ENCODE measurements at regions not wholly inside any gene's neighbourhood (a gene's known extent, or its start where the extent isn't known, plus 50 kb on each side); places are given as distances from the start of the nearest gene placed in this dataset.

- Mint-ChIP-seq H3K9me3 (no peaks in the 10 kb centered on the region; a peak in 1 of 5 replicates), H3K27ac (no peak overlapping the region), H3K4me3 (no peak overlapping the region), H3K36me3 (ENCODE audit: insufficient read depth in 1 of 3, low read depth in 3 of 3) (no peaks in the 10 kb centered on the region; a peak in 1 of 7 replicates), H3K4me1 (peaks cover 5 to 12% of the 10 kb centered on the region in 2 experiments), H3K27me3 (ENCODE audit: low read depth) (no peaks in the 10 kb centered on the region; the same call in 1 of the 2 replicates)
- Histone ChIP-seq H3K14ac (ENCODE audit: insufficient read depth, low read length) (no peak overlapping the region), H3K18ac (ENCODE audit: insufficient read length, low read depth, low read length) (no peak overlapping the region), H3K23me2 (ENCODE audit: insufficient read length, low read depth, low read length, poor library complexity, severe bottlenecking) (no peaks in the 10 kb centered on the region), H3K27me3 (ENCODE audit: insufficient read depth, low read length) (no peaks in the 10 kb centered on the region), H2BK12ac (ENCODE audit: insufficient read length, low read depth, low read length) (no peak overlapping the region), H3K79me1 (ENCODE audit: insufficient read depth, low read depth, low read length, poor library complexity, severe bottlenecking) (no peaks in the 10 kb centered on the region), H3K27ac (ENCODE audit: insufficient read length, low read depth, low read length) (no peak overlapping the region), H2BK20ac (ENCODE audit: low read depth, low read length, poor library complexity, severe bottlenecking) (no peak overlapping the region), H4K20me1 (ENCODE audit: control insufficient read depth, insufficient read depth, insufficient read length) (no peaks in the 10 kb centered on the region), H2AK5ac (ENCODE audit: insufficient read length, low read length) (no peak overlapping the region), H3T11ph (ENCODE audit: low read length) (no peak overlapping the region), H4K8ac (replicated peaks; ENCODE audit: insufficient read length, low read depth, low read length) (no peak overlapping the region), H3K9ac (ENCODE audit: extremely low read depth, insufficient read length, low read length) (no peak overlapping the region), H3K9me3 (ENCODE audit: control insufficient read depth, low read depth, low read length) (no peaks in the 10 kb centered on the region), H3K56ac (ENCODE audit: insufficient read length, low read depth, low read length) (no peak overlapping the region), H3K4ac (ENCODE audit: low read depth, low read length) (no peak overlapping the region), H3K4me1 (ENCODE audit: insufficient read depth, low read length) (no peaks in the 10 kb centered on the region), H4K91ac (ENCODE audit: insufficient read length, low read depth, low read length) (no peak overlapping the region), H3K4me2 (ENCODE audit: insufficient read depth, insufficient read length, low read length) (no peak overlapping the region), H2BK5ac (ENCODE audit: insufficient read length, low read length) (no peak overlapping the region), H3K79me2 (ENCODE audit: insufficient read depth, low read length) (no peaks in the 10 kb centered on the region), H2AFZ (ENCODE audit: low read length) (no peak overlapping the region), H4K5ac (ENCODE audit: insufficient read length, low read depth, low read length) (no peak overlapping the region), H2BK120ac (ENCODE audit: low read depth, low read length, poor library complexity, severe bottlenecking) (no peak overlapping the region), H2BK15ac (ENCODE audit: low read depth, low read length) (no peak overlapping the region), H3K23ac (ENCODE audit: insufficient read length, low read depth, low read length) (no peak overlapping the region)
- WGBS (ENCODE audit: extremely low coverage, insufficient read length, low lambda C conversion rate): no CpG with 5 or more reads among the region's 7 CpGs
- DNase-seq: no peak
- no peak for TF ChIP-seq CTCF (conservative IDR thresholded peaks at IDR 0.05)
These were observed 326.6 kb upstream of the PROK2 start for GRCh38 chr3:72111265-72112205.

Data from H9 (cell line).